Stimulated activated naive CD8-positive, alpha-beta T cell treated with anti-CD3 and anti-CD28 coated beads, Interleukin-15, Interleukin-2, amounts not matched to agents 100 ng/mL and 50 ng/mL, for 24 hours (primary cell): ENCODE measurements at regions not wholly inside any gene's neighbourhood (a gene's known extent, or its start where the extent isn't known, plus 50 kb on each side); places are given as distances from the start of the nearest gene placed in this dataset.

Source experiments
- H3K27ac Mint-ChIP-seq: one replicate; pipeline ENCODE4 v1.8.0; 2021; ENCODE audit warnings: mild to moderate bottlenecking, mixed read lengths
- H3K27me3 Mint-ChIP-seq: one replicate; pipeline ENCODE4 v1.8.0; 2021; ENCODE audit warnings: mixed read lengths
- H3K36me3 Mint-ChIP-seq: one replicate; pipeline ENCODE4 v1.8.0; 2021; ENCODE audit warnings: low read depth, mixed read lengths
- H3K4me1 Mint-ChIP-seq: one replicate; pipeline ENCODE4 v1.8.0; 2021; ENCODE audit warnings: low read depth, mixed read lengths
- H3K4me3 Mint-ChIP-seq: one replicate; pipeline ENCODE4 v1.8.0; 2021; ENCODE audit warnings: mild to moderate bottlenecking, mixed read lengths
- H3K9me3 Mint-ChIP-seq: one replicate; pipeline ENCODE4 v1.8.0; 2021; ENCODE audit warnings: mixed read lengths

DNA sequence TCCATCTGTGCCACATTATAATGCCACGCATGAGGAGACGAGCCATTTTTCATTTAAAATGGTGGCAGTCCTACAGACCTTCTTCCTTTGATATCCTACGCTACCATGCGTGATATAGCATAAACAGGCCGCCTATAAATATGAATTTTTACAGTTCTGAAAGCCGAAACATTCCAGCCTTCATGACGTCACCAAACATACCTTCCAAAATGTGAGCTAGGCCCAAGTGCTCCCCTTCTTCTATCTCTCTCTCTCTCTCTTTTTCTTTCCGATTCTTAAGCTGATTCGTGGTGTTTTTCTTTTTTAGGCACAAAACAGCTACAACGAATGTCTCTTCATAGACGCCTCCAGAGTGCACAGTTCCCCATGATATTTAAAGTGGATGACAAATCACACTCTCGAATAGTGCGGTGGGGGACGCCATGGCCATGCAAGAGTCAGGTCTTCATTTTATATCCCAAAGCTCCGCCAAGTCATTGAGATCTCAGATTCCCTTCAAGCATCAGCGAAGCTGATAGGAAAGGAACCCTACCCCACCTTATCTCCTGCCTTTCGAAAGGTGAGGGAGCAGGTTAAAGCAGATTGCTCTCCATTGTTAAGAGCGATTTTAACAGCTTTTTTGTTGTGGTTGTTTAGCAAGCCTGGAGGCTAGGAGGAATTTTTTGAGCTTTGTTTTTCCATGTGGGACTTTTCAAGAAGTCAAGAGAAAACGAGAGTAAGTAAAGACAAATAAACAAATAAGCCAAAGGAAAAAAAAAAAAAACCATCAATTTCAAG lies 436.3 kb downstream of the CMPK2 start:
- Mint-ChIP-seq H3K27ac (no peak overlapping the region), H3K9me3 (peaks cover 10% of the 10 kb centered on the region), H3K27me3 (no peaks in the 10 kb centered on the region), H3K36me3 (no peaks in the 10 kb centered on the region), H3K4me3 (no peak overlapping the region), H3K4me1 (no peaks in the 10 kb centered on the region)

DNA sequence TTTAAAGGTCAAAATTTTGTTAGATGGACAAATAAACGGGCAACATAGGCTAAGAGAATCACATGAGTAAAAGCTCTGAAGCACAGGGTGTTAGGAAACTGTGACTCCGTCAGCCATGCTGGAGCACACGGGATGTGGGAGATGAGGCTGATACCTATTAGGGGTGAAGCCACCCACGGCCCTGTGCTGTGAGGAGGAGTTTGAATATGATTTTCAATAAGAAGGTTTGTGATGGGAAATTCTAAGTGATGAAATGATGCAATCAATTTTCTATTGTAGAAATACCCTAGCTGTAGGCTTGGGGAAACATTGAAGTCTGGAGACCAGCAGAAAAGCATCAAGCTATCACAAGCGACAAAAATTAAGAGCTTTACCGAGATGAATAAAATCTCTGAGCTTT lies 431.3 kb downstream of the CMPK2 start:
- Mint-ChIP-seq H3K9me3 (peaks cover 5% of the 10 kb centered on the region), H3K4me1 (no peaks in the 10 kb centered on the region), H3K27ac (no peak overlapping the region), H3K27me3 (no peaks in the 10 kb centered on the region), H3K4me3 (no peak overlapping the region), H3K36me3 (no peaks in the 10 kb centered on the region)

DNA sequence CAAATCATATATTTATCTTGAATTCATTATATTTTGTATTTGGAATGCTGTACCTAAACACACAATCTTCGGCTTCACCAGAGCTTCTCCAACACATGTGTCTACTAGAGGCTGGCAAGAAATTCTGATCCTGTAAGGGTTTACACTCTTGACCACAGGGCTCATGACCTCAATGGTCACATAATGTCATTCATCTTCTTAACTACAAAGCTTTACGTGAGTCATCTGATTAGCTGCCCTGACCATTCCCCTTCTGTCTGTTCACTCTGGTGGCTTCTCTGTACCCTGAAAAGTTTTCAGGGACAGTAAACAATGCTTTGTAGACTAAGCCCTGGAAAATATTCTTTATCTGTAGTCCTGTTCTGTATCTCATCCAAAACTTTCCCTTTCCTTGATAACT lies 423.9 kb downstream of the CMPK2 start:
- no peaks in the 10 kb centered on the region for H3K36me3 Mint-ChIP-seq
- no peaks in the 10 kb centered on the region for H3K27me3 Mint-ChIP-seq
- no peak overlapping the region for H3K27ac Mint-ChIP-seq
- no peaks in the 10 kb centered on the region for H3K4me1 Mint-ChIP-seq
- H3K9me3 Mint-ChIP-seq, result no peaks in the 10 kb centered on the region
- no peak overlapping the region for H3K4me3 Mint-ChIP-seq

DNA sequence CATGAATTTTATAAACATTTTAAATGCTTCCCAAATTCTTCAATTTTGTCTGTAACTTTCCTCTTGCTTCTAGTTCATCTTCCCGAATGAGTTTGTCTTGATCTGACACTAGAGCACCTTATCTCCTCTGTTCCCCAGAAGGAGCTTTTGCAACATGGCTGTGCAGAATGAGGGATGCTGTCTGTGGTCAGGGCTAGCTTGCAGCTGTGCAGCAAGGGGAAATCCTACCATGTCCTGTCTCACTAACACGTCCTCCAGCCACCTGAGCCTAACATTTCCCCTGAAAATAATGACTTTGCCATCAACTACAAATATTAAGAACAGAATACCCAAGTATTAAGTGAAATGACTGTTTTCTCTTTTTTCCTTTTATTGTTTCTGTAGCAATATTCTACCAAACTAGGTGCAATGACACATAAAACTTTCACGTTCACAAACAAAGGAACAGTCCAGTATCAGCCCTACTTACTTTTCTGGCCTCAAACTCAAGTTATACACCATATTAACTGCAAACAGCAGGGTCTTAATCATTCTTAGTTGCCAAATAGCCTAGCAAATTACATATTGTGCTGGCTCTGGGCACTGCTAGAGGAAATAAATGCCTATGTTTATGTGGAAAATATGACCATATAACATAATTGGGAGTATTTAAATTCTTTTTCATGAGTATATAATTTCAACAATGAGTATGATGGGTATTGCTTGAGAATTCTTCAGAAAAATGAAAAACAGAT lies 423.3 kb downstream of the CMPK2 start:
- Mint-ChIP-seq H3K36me3 (no peaks in the 10 kb centered on the region), H3K4me3 (no peak overlapping the region), H3K9me3 (no peaks in the 10 kb centered on the region), H3K4me1 (no peaks in the 10 kb centered on the region), H3K27me3 (no peaks in the 10 kb centered on the region), H3K27ac (no peak overlapping the region)

DNA sequence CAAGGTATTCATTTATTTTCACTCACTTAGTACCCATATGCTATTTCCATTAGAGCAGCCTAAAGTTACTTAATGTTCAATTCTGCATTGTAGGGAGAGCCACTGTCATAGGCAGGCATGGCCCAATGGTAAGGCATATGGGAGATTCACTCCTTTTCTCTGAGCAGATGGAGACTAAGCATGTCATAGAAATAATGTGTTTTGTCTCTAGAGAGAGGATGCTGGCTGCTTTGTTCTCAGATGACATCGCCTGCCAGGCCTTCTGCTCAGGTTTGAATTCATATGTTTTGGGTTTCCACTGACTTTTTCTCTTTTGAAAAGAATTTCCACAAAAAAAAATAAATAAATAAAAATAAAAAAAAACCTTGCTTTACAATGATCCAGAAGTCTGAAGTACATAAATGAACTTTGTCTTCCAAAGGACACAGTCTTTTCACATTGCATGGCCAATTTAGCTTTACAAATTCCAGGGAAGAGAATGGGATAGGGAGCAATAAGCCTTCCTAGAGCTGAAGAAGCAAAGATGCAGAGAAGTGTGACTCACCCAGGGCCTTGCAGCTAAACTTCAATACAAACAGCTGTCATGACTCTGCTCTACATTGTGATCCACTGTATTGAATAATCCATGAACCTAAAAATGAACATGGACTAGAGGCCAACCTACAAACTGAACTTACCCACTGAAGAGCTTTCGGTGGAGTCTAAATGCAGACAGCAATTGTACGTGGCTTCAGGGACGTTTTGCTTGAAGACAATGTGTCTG lies 422.5 kb downstream of the CMPK2 start:
- H3K4me1 Mint-ChIP-seq, result no peaks in the 10 kb centered on the region
- H3K4me3 Mint-ChIP-seq, result no peak overlapping the region
- no peak overlapping the region for H3K27ac Mint-ChIP-seq
- H3K36me3 Mint-ChIP-seq, result no peaks in the 10 kb centered on the region
- no peaks in the 10 kb centered on the region for H3K27me3 Mint-ChIP-seq
- H3K9me3 Mint-ChIP-seq, result no peaks in the 10 kb centered on the region

DNA sequence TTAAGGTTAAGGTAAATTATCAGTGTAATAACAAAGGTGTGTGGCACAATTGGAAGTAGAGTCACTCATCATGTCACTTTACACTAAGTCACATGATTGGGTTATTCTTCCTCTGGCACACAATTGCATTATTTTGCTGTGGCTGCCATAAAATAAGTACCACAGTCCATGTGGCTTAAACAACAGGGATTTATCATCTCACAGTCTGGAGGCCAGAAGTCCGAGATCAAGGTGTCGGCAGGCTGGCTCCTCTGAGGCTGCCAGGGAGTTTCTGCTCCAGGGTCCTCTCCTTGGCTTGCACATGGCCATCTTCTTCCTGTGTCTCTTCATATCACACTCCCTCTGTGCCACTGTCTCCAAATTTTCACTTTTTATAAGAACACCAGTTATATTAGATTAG lies 421.2 kb downstream of the CMPK2 start:
- H3K9me3 Mint-ChIP-seq, result no peaks in the 10 kb centered on the region

DNA sequence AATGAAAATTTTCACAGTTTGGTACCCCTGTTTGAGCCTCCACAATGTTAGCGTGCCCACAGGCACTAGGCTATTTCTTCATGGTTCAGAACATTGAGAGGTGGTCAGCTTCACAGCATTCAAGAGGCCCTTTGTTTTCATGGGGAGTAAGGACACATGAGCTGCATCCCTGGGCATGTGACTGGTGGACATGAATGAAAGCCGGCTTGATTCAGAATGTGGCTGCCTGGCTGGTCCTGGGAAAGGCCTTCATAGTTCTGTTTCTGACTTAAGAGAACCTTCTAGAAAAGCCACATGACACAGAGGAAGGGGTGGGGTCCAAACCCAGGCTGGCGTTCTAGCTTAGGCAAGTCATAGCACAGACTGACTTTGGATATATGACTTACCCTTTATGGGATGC lies 420.6 kb downstream of the CMPK2 start:
- Mint-ChIP-seq H3K9me3 (no peaks in the 10 kb centered on the region), H3K36me3 (no peaks in the 10 kb centered on the region), H3K4me3 (no peak overlapping the region), H3K27me3 (no peaks in the 10 kb centered on the region), H3K27ac (no peak overlapping the region), H3K4me1 (no peaks in the 10 kb centered on the region)

More for the DNA sequence above, 421.2 kb downstream of the CMPK2 start:
- Mint-ChIP-seq H3K36me3 (no peaks in the 10 kb centered on the region), H3K27ac (no peak overlapping the region), H3K27me3 (no peaks in the 10 kb centered on the region), H3K4me1 (no peaks in the 10 kb centered on the region), H3K4me3 (no peak overlapping the region)

DNA sequence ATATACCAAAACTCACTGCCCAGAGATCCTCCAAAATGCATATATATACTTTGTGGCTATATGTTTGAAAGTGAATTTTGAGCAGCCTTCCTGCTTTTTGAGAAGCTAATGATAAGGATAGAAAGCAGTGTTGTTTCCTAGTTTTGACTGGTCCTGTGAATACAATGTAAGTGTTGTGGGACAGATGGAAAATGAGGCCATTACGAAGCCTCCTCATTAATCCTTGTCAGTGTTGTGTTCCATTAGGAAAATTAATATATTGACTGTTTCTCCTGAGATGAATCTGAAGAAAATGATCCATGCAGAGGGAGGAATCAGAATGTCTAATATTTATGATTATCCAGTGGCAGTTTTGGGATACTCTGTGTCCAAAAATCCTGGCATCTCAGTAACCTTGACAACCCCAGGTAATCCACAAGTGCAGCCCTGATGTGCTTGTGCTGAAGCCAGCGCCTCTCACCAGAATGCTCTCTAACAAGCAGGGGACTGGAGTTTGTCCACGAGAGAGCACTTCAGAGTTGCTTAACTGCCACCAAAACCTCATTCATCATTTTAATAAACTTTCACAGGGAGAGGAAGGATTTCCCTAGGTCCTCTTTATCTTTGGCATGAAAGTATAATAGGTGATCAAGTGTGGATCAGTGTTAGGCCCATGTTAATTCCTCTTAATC lies 418.6 kb downstream of the CMPK2 start:
- peaks cover 3% of the 10 kb centered on the region for H3K9me3 Mint-ChIP-seq
- no peaks in the 10 kb centered on the region for H3K4me1 Mint-ChIP-seq
- H3K4me3 Mint-ChIP-seq, result no peak overlapping the region
- H3K36me3 Mint-ChIP-seq, result no peaks in the 10 kb centered on the region
- no peaks in the 10 kb centered on the region for H3K27me3 Mint-ChIP-seq
- no peak overlapping the region for H3K27ac Mint-ChIP-seq

DNA sequence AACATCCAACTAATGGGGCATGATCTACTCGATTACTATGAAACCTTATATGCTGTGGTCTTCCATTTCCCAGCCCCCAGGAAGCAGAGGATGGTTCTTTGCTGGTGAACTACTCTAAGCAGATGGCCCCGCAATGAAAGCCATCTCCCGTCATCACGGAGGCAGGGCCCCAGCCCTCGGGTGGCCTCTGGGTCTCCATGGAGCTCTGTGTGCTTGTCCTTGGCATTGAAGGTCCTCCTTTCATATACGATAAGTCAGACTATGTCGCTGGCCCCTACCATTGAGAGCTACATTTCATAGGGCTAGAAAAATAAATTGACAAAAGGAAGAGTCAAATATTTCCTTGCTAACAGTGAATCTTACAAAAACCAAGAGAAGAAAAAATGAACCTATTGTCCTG lies 416.8 kb downstream of the CMPK2 start:
- no peak overlapping the region for H3K4me3 Mint-ChIP-seq
- no peaks in the 10 kb centered on the region for H3K4me1 Mint-ChIP-seq
- no peak overlapping the region for H3K27ac Mint-ChIP-seq
- no peaks in the 10 kb centered on the region for H3K36me3 Mint-ChIP-seq
- H3K9me3 Mint-ChIP-seq, result peaks cover 5% of the 10 kb centered on the region
- no peaks in the 10 kb centered on the region for H3K27me3 Mint-ChIP-seq

DNA sequence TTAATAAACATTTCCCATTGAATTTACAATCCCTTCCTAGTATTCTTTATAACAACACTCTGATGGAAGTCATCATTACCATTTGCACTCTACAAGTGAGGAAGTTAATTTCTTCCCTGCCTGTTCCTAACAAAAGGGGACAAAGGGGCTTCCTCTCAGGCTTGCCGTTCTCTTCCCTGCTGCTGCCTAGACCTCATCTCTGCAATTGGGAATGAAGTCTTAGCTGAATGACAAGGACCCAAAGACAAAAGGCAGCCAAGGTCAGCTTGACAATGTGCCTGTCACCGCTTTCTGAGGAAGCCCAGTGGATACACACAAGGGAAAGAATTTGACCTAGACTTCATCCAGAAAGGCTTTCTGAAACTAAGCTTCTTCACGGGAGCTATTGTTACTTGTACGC lies 416.4 kb downstream of the CMPK2 start:
- H3K9me3 Mint-ChIP-seq, result peaks cover 5% of the 10 kb centered on the region
- H3K4me1 Mint-ChIP-seq, result no peaks in the 10 kb centered on the region
- H3K27me3 Mint-ChIP-seq, result no peaks in the 10 kb centered on the region
- no peak overlapping the region for H3K27ac Mint-ChIP-seq
- no peaks in the 10 kb centered on the region for H3K36me3 Mint-ChIP-seq
- H3K4me3 Mint-ChIP-seq, result no peak overlapping the region

DNA sequence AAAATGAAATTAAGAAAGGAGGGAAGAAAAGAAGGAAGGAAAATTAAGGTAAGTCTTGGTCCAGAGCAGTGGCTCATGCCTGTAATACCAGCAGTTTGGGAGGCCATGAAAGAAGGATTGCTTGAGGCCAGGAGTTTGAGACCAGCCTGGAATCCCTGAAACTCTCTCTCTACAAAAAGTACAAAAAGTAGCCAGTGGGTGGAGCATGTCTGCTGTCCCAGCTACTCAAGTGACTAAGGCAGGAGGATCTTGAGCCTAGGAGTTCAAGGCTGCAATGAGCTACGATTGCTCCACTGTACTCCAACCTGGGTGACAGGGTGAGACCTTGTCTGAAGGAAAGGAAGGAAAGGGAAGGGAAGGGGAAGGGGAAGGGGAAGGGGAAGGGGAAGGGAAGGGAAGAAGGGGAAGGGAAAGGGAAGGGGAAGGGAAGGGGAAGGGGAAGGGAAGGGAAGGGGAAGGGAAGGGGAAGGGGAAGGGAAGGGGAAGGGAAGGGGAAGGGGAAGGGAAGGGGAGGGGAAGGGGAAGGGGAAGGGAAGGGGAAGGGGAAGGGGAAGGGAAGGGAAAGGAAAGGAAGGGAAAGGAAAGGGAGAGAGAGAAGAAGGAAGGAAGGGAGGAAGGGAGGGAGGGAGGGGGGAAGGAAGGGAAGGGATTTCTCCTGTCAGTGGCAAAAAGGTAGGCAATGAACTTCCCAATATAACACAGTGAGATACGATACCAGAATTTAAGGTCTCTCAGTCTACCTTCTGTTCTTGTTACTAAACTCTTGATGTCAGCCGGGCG lies 412.8 kb downstream of the CMPK2 start:
- Mint-ChIP-seq H3K36me3 (no peaks in the 10 kb centered on the region), H3K27ac (no peak overlapping the region), H3K27me3 (no peaks in the 10 kb centered on the region), H3K9me3 (peaks cover 16% of the 10 kb centered on the region), H3K4me1 (no peaks in the 10 kb centered on the region), H3K4me3 (no peak overlapping the region)

DNA sequence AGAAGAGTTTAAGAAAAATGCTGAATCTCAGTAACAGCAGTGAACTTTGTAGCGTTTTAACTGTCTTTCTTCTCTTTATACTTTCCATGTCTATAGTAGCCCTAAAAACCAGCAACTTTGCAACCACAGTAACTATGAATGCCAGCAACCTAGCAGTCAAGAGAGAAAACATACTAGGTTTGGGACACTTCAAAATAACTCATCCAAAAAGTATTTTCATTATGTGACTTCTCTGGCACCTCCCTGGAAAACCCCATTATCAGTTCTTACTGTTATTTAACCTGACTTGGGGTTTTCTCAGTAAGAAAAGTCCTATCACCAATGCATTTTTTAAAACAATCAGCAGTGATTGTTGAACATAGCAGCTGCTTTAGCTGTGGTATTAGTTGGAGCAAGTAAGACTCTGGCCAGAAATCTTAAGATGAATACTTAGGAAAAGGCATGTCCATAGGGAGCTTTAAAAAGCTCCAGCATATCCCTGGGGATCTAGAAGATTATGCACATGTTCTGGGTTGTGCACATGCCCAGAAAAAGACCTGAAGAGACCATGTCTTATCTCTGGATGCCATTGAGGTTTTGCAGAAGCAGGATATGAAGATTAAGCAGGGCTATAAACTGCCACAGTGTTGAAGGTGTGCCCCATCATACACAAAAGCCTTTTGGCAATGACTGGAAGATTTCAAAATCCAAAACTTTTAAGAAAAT lies 411.3 kb downstream of the CMPK2 start:
- H3K9me3 Mint-ChIP-seq, result peaks cover 17% of the 10 kb centered on the region
- H3K27ac Mint-ChIP-seq, result no peak overlapping the region
- no peak overlapping the region for H3K4me3 Mint-ChIP-seq
- no peaks in the 10 kb centered on the region for H3K27me3 Mint-ChIP-seq
- H3K36me3 Mint-ChIP-seq, result no peaks in the 10 kb centered on the region
- H3K4me1 Mint-ChIP-seq, result no peaks in the 10 kb centered on the region

DNA sequence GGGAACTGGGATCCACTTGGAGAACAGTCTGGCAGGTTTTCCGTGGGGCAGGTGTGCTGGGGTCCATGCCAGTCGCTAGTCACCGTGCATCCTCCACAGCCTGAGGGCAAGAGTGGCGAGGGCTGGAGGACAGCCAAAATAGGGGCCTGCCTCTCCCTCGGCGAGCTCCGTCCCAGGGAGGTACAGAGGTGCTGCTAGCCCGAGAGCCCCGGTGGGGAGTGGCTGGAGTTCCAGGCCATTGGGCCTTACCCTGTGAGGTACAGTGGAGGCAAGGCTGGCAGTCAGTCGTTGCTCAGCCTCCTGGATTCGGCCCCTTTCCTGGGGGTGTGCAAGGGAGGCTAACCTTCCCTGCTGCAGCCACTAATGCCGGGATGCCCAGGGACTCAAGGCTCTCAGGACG lies 406.6 kb downstream of the CMPK2 start:
- Mint-ChIP-seq H3K27ac (no peak overlapping the region), H3K27me3 (no peaks in the 10 kb centered on the region), H3K4me1 (no peaks in the 10 kb centered on the region), H3K4me3 (no peak overlapping the region), H3K36me3 (no peaks in the 10 kb centered on the region), H3K9me3 (peaks cover 12% of the 10 kb centered on the region)

DNA sequence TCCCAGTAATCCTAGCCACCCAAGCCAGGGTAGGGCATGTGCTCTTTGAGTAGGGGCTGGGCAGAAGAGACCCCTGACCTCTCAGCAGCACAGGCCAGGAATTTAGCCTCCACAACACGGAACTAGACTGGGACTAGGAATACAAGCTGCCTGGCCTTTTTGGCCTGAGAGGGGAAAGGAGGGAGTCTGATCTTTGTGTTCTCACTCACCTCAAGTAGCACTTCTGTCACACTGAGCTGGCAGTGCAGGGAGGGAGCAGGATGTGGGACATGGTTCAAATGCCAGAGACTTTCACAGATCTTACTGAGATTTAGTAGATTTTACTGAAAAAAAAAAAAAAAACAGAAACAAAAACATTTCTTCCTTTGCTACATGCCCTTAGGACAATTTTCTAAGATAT lies 395.2 kb downstream of the CMPK2 start:
- no peaks in the 10 kb centered on the region for H3K4me1 Mint-ChIP-seq
- no peaks in the 10 kb centered on the region for H3K36me3 Mint-ChIP-seq
- no peak overlapping the region for H3K27ac Mint-ChIP-seq
- H3K27me3 Mint-ChIP-seq, result peaks cover 3% of the 10 kb centered on the region
- H3K9me3 Mint-ChIP-seq, result peaks cover 4% of the 10 kb centered on the region
- no peak overlapping the region for H3K4me3 Mint-ChIP-seq
